Activated CD4-positive, alpha-beta T cell treated with anti-CD3 and anti-CD28 coated beads, Interleukin-10, Interleukin-2, amounts not matched to agents 100 ng/mL and 50 ng/mL, durations not matched to agents 16 hours and 8 hours (primary cell): ENCODE measurements at regions not wholly inside any gene's neighbourhood (a gene's known extent, or its start where the extent isn't known, plus 50 kb on each side); places are given as distances from the start of the nearest gene placed in this dataset.

Experiments
- DNase-seq: peaks from one replicate; pipeline ENCODE4 v3.0.0-alpha.2; 2020

DNA sequence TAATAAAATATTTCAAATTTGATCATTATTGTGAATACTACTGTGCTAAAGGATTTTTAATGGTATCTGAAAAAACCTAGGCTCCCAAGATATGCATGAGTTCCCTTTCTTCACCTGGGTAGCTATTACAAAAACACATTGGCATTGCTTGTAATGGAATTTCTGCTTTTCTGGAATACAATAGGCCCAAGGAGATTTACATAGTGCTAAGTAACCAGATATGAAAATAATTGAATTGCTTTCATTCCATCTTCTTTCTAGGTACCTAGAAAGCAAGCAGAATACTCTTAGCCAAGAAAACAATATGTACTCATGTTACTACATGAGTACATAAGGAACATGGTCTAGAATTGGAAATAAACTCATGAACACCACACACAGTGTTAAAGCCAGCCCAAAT, 291.9 kb downstream of the KCNC2 start:
- DNase-seq: no peak

- DNase-seq: no peak
These were observed 291.3 kb downstream of the KCNC2 start for GRCh38 chr12:74918291-74918690.

GRCh38 chr12:74922117-74922516, 287.5 kb downstream of the KCNC2 start:
- DNase-seq: no peak

GRCh38 chr12:74922642-74923041, 287.0 kb downstream of the KCNC2 start:
- no peak for DNase-seq

DNA sequence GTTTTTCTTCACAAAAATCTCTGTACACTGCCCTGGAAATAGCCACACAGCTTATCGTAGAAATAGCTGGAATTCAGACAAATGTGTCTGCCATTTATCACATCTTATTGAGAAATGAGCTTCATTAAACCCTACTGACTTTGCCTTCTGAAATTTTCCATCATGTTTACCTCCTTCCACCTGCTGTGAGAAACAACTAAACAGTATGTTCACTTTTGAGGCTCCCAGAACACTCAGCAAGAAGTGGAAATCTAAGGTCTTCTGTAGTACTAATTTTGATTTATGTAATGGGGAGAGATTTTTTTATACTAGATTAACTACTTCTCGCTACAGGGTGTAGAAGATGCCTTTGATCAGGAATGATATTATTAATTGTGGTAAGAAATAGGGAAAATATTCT, 268.0 kb downstream of the KCNC2 start:
- DNase-seq: no peak

- no peak for DNase-seq
These were observed 263.9 kb downstream of the KCNC2 start for GRCh38 chr12:74945771-74946198.

DNA sequence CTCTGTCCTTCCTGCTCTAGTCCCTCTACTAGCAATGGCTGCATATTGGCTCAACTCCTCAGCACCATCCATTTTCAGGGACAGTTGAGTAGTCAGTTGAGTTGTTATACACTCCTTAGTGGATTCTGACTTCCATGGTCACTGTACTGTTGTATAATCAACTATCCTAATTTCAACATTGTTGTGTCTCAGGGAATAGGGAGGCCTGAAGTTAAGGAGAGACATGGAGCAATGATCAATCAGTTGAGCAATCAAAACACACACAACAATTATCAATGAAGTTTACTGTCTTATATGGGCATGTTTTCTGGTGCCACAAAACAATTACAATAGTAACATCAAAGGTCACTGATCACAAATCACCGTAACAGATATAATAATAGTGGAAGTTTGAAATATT, 255.9 kb downstream of the KCNC2 start:
- DNase-seq: no peak

GRCh38 chr12:74957231-74957630, 252.4 kb downstream of the KCNC2 start:
- DNase-seq: no peak

GRCh38 chr12:74957634-74958033, 252.0 kb downstream of the KCNC2 start:
- no peak for DNase-seq

GRCh38 chr12:74959657-74960056, 250.0 kb downstream of the KCNC2 start:
- DNase-seq: no peak

DNA sequence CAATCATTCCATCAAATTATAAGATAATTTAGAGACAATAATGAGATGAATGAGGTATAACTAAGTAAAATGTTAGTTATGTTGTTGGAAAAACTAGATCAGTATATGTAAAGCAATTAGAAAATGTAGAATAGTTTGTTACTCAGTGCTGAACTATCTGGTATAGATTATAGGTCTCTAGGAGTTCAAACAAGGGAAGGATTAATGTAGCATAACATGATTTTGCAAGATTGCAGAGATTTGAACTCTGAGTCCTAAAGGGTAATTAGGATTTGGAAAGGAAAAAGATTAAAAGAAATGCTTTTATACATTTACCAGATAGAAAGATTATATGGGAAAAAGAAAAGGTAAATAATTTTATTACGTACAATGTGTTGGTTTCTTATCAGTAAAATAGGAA, 246.3 kb downstream of the KCNC2 start:
- DNase-seq: no peak

- DNase-seq: no peak
These were observed 245.7 kb downstream of the KCNC2 start for GRCh38 chr12:74963867-74964331.

DNA sequence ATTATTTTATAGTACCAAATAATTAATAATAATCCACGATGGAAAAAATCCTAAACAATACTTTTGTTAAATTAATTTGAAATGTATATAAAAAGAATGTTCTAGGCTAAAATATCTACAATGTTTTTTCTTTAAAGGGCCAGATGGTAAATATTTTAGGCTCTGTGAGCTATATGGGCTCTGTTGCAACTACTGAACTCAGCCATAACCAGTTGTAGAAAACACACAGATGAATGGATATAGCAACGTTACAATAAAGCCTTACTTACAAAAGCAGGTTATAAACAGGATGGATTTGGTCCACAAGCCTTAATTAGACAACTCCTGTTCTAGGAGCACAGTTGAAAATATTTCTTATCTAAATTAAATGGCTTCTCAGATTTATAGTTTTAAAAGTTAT, 245.2 kb downstream of the KCNC2 start:
- no peak for DNase-seq

GRCh38 chr12:74971201-74971600, 238.4 kb downstream of the KCNC2 start:
- DNase-seq: no peak

GRCh38 chr12:74977832-74978481, 231.7 kb downstream of the KCNC2 start:
- no peak for DNase-seq

DNA sequence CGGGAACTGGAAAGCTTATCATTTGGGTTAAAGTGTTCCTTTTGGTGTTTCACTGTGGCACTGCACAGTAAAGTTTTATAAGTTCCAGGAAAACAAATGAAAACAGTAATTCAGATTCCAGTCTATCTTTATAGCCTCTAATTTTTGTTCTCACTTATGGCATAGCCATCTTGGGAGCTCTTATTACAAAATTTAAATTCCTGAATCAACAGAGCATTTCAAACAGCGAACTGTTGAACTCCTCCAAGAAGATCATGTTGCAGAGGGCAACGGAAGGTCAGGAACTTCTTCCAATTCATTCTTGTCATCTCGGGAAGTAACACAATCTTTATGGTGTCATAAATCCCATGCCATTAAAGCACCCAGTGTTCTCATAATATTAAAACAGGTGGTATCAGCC, 229.1 kb downstream of the KCNC2 start:
- no peak for DNase-seq

GRCh38 chr12:74981541-74981940, 228.1 kb downstream of the KCNC2 start:
- no peak for DNase-seq

GRCh38 chr12:74983917-74984316, 225.7 kb downstream of the KCNC2 start:
- DNase-seq: no peak

DNA sequence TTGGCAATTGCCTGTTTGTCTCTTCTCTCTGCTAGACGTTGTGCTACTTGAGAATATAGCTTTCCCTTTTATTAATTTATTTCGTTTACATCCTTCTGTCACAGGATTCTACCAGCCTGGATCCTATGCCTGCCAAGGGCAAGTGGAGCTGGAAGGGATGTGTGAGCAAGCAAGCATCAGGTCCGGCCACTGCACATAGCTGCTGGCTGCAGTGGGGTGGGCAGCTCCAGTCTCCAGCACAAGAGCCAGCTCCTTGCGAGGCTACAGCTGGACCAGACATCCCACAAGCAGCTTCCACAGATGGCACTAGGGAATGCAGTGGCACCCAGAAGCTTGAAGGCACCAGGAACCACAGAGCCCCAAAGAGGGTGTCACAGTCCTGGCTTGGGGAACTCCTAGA, 225.0 kb downstream of the KCNC2 start:
- no peak for DNase-seq

- DNase-seq: no peak
These were observed 224.2 kb downstream of the KCNC2 start for GRCh38 chr12:74985293-74985985.

GRCh38 chr12:74985986-74986319, 223.7 kb downstream of the KCNC2 start:
- no peak for DNase-seq

- DNase-seq: no peak
These were observed 221.5 kb downstream of the KCNC2 start for GRCh38 chr12:74988156-74988555.
